Neural progenitor cell (in vitro differentiated cells): ENCODE measurements at regions not wholly inside any gene's neighbourhood (a gene's known extent, or its start where the extent isn't known, plus 50 kb on each side); places are given as distances from the start of the nearest gene placed in this dataset.

Experiments
- CTCF ChIP-seq: fragments of 200-600 bp; sonication (generic); IDR thresholded peaks from 2 replicates; pipeline ENCODE4 v1.5.1; 2017; ENCODE audit warnings: antibody characterized with exemption, mild to moderate bottlenecking
- EZH2 ChIP-seq: fragments of 200-600 bp; sonication (generic); IDR thresholded peaks from 2 replicates; pipeline ENCODE4 v1.6.1; 2017; ENCODE audit warnings: antibody characterized with exemption, mild to moderate bottlenecking, moderate library complexity

GRCh38 chr10:52409195-52409594 lies 95.1 kb downstream of the DKK1 start:
- TF ChIP-seq CTCF (no peak), EZH2 (no peak)
